HepG2 (cell line): ENCODE measurements at regions not wholly inside any gene's neighbourhood (a gene's known extent, or its start where the extent isn't known, plus 50 kb on each side); places are given as distances from the start of the nearest gene placed in this dataset.

ENCODE experiments used
- ATAC-seq: fragments of 200-7000 bp; cut with Tn5 transposase; 3 replicates; pipeline ENCODE4 v1.9.1; 2020; ENCODE audit warnings: mild to moderate bottlenecking, moderate library complexity
- BruUV-seq: library from RNA; stranded (reverse); fragments of 400-500 nt; replicated peaks from 2 replicates; lab custom pipeline; 2021; lab: Mats Ljungman, UMichigan
- CTCF ChIA-PET: fragments of 300-600 bp; formaldehyde crosslinking; extraction: SDS; loops from one replicate; lab custom pipeline; 2021; ENCODE audit warnings: low total read pairs, inconsistent platforms, low intra/inter-chr PET ratio; lab: Yijun Ruan, JAX
- POLR2A ChIA-PET: fragments of 350-600 bp; sonication (Branson Sonifier 250); formaldehyde crosslinking; loops from one replicate; lab custom pipeline; 2020; ENCODE audit warnings: antibody characterized with exemption, inconsistent platforms; lab: Yijun Ruan, JAX
- DNase-seq: peaks from one replicate; pipeline ENCODE4 v3.0.0-alpha.2; 2015; ENCODE audit warnings: low spot score
- FAIRE-seq: peaks from 3 replicates; lab custom pipeline; 2011; peaks lifted over from hg19 to GRCh38; lab: Jason Lieb, UNC
- H2AFZ ChIP-seq: one replicate; pipeline ENCODE4 v1.6.1; 2011; ENCODE audit warnings: low read length, inconsistent platforms
- H3K27ac ChIP-seq: fragments of 300-600 bp; 3 replicates; pipeline ENCODE4 v1.8.0; 2011; ENCODE audit warnings: mixed run types, mild to moderate bottlenecking, mixed read lengths, low read length, inconsistent platforms; ENCODE audit not compliant: insufficient read depth; ENCODE audit errors: extremely low read length
- H3K27me3 ChIP-seq, 2 experiments: fragments of 200-600 bp in 1 of 2; 2 replicates in 1 of 2; 3 replicates in 1 of 2; pipeline versions ENCODE4 v1.6.0 to v1.8.0; 2011; ENCODE audit warnings: low read length in 2 of 2, mild to moderate bottlenecking in 2 of 2, moderate library complexity in 2 of 2, inconsistent platforms in 1 of 2; ENCODE audit not compliant: insufficient read depth in 2 of 2, control insufficient read depth in 1 of 2
- H3K36me3 ChIP-seq, 2 experiments: fragments of 200-600 bp in 1 of 2; replicated peaks in 1 of 2; 2 replicates in 1 of 2; 3 replicates in 1 of 2; pipeline versions ENCODE4 v1.5.1 to v1.8.0; 2011; ENCODE audit warnings: low read length in 2 of 2, inconsistent platforms in 1 of 2; ENCODE audit not compliant: insufficient read depth in 2 of 2, control insufficient read depth in 1 of 2
- H3K4me1 ChIP-seq: 2 replicates; pipeline ENCODE4 v1.5.1; 2012; ENCODE audit warnings: low read length, inconsistent platforms; ENCODE audit not compliant: insufficient read depth
- H3K4me2 ChIP-seq: 2 replicates; pipeline ENCODE4 v1.6.0; 2011; ENCODE audit warnings: low read depth, low read length, inconsistent platforms
- H3K4me3 ChIP-seq, 3 experiments: fragments of 200-600 bp in 1 of 3; sonication (generic), shearing (Covaris generic) in 1 of 3; replicated peaks in 1 of 3; 2 replicates each; pipeline ENCODE4 v1.5.1; 2011 to 2016; ENCODE audit warnings: low read length in 3 of 3, inconsistent platforms in 2 of 3, low read depth in 2 of 3, mild to moderate bottlenecking in 2 of 3, control low read depth in 1 of 3, mixed read lengths in 1 of 3; ENCODE audit not compliant: insufficient read depth in 1 of 3
- H3K79me2 ChIP-seq: one replicate; pipeline ENCODE4 v1.6.1; 2011; ENCODE audit warnings: low read length, inconsistent platforms; ENCODE audit not compliant: insufficient read depth
- H3K9ac ChIP-seq: 2 replicates; pipeline ENCODE4 v1.6.0; 2011; ENCODE audit warnings: mild to moderate bottlenecking, low read depth, low read length, inconsistent platforms; ENCODE audit not compliant: insufficient read depth
- H3K9me3 ChIP-seq: 2 replicates; pipeline ENCODE4 v1.5.1; 2012; ENCODE audit warnings: mild to moderate bottlenecking, low read length
- H4K20me1 ChIP-seq: 2 replicates; pipeline ENCODE4 v1.6.0; 2011; ENCODE audit warnings: inconsistent platforms, mild to moderate bottlenecking, low read length, moderate library complexity; ENCODE audit not compliant: insufficient read depth
- GABPA ChIP-seq, 2 experiments: IDR thresholded peaks; 2 replicates each; pipeline ENCODE4 v1.6.1; 2011 to 2016; ENCODE audit warnings: low read depth in 2 of 2, low read length in 1 of 2, missing biosample characterization in 1 of 2, missing genetic modification characterization in 1 of 2
- NKX3-1 ChIP-seq: sonication (generic); formaldehyde crosslinking; IDR thresholded peaks from 2 replicates; pipeline ENCODE4 v1.5.0; 2020; ENCODE audit warnings: missing genetic modification reagents
- PHF8 ChIP-seq: sonication (generic); formaldehyde crosslinking; IDR thresholded peaks from 2 replicates; pipeline ENCODE4 v1.5.0; 2020; ENCODE audit warnings: missing genetic modification reagents
- SIN3A ChIP-seq: IDR thresholded peaks from 2 replicates; pipeline ENCODE4 v1.6.1; 2011; ENCODE audit warnings: low read depth, mild to moderate bottlenecking, control low read depth, low read length, borderline replicate concordance
- TRIM24 ChIP-seq: sonication (generic); formaldehyde crosslinking; IDR thresholded peaks from 2 replicates; pipeline ENCODE4 v1.8.0; 2022; ENCODE audit warnings: mild to moderate bottlenecking, missing genetic modification reagents
- ZBTB3 ChIP-seq: sonication (generic); formaldehyde crosslinking; IDR thresholded peaks from 2 replicates; pipeline ENCODE4 v1.4.0; 2020; ENCODE audit warnings: low read depth, mild to moderate bottlenecking, moderate library complexity, missing genetic modification reagents, borderline replicate concordance
- ZC3H4 ChIP-seq: sonication (generic); formaldehyde crosslinking; IDR thresholded peaks from 2 replicates; pipeline ENCODE4 v1.4.0; 2020; ENCODE audit warnings: missing genetic modification reagents, borderline replicate concordance
- ZNF101 ChIP-seq: sonication (generic); formaldehyde crosslinking; IDR thresholded peaks from 2 replicates; pipeline ENCODE4 v1.4.0; 2020; ENCODE audit warnings: mild to moderate bottlenecking, low read depth, missing genetic modification reagents, borderline replicate concordance
- ZNF816 ChIP-seq: sonication (generic); formaldehyde crosslinking; IDR thresholded peaks from 2 replicates; pipeline ENCODE4 v1.8.0; 2022; ENCODE audit warnings: missing genetic modification reagents, mild to moderate bottlenecking, borderline replicate concordance
- WGBS: methylation state at CpG from one replicate; pipeline ENCODE4 v1.1.6; 2017; ENCODE audit warnings: low lambda C conversion rate; 5-methylcytosine and 5-hydroxymethylcytosine counted together
- in situ Hi-C: cut with HindIII; loops from 2 replicates; pipeline ENCODE4 v1.10.0; 2017; ENCODE audit warnings: low pct_unique_long_range_greater_than_20kb; ENCODE audit not compliant: extremely low pct_ligation_motif_present
- intact Hi-C: fragments of 100-400 bp; cut with micrococcal nuclease; formaldehyde crosslinking; loops from one replicate; pipeline ENCODE4 v1.10.0; 2022; ENCODE audit not compliant: unreplicated experiment
- TF ChIP-seq, protein P1 (sequence below): sonication (generic); formaldehyde crosslinking; IDR thresholded peaks from 2 replicates; pipeline ENCODE4 v1.4.0; 2020; ENCODE audit warnings: mild to moderate bottlenecking, missing genetic modification reagents
- TF ChIP-seq, protein P2 (sequence below): sonication (generic); formaldehyde crosslinking; IDR thresholded peaks from 2 replicates; pipeline ENCODE4 v1.5.0; 2020; ENCODE audit warnings: mild to moderate bottlenecking, missing genetic modification reagents, borderline replicate concordance

DNA sequence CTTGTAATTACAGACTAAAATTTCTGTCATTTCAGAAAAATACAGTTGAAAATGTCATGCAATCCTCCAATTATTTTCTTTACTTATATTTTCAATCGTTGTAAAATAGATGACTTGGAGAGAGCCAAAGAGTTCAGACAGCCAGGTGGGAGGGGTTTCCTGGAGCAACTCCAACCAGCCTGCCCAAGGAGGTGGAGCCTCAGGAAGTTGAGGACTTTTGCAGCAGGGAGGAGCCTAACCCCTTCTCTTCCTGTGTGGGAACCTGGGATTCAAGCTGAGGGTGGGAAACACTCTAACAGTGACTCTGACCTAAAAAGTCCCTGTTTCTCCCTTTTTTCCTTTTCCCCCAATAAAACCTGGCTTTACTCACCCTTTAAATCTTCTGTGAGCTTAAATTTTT lies 72.2 kb upstream of the GABRG1 start:
- TF ChIP-seq, protein P1, sequence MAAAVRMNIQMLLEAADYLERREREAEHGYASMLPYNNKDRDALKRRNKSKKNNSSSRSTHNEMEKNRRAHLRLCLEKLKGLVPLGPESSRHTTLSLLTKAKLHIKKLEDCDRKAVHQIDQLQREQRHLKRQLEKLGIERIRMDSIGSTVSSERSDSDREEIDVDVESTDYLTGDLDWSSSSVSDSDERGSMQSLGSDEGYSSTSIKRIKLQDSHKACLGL = no peak
- TF ChIP-seq GABPA (IDR thresholded peaks at IDR 0.05; ENCODE audit: low read depth, low read length) (peak; percentile 14; the same call in 1 of the 2 replicates), GABPA (CRISPR knock-in tag; IDR thresholded peaks at IDR 0.05; ENCODE audit: low read depth) (no peak)
- TF ChIP-seq, all 625 proteins: peak for 1
- ATAC-seq (no peak), DNase-seq (no peak), FAIRE-seq (no peak)
- H3K27ac ChIP-seq = no peak overlapping the region
- intact Hi-C loops = no loop called here
- ChIA-PET POLR2A (no interaction called here), CTCF (no interaction called here)
- no peak overlapping the region for H2AFZ ChIP-seq
- no TSS peak for BruUV-seq
- H3K27me3 ChIP-seq = no peaks in the 10 kb centered on the region
- WGBS = 0% methylated on average over 1 of the region's 1 CpG
- no peaks in the 10 kb centered on the region for H3K36me3 ChIP-seq
- no peaks in the 10 kb centered on the region for H3K79me2 ChIP-seq
- no peak overlapping the region for H3K4me2 ChIP-seq
- no peaks in the 10 kb centered on the region for H4K20me1 ChIP-seq
- H3K4me1 ChIP-seq = no peaks in the 10 kb centered on the region
- in situ Hi-C loops = no loop called here
- no peaks in the 10 kb centered on the region for H3K9me3 ChIP-seq
- no peak overlapping the region for H3K9ac ChIP-seq
- H3K4me3 ChIP-seq = no peak overlapping the region

DNA sequence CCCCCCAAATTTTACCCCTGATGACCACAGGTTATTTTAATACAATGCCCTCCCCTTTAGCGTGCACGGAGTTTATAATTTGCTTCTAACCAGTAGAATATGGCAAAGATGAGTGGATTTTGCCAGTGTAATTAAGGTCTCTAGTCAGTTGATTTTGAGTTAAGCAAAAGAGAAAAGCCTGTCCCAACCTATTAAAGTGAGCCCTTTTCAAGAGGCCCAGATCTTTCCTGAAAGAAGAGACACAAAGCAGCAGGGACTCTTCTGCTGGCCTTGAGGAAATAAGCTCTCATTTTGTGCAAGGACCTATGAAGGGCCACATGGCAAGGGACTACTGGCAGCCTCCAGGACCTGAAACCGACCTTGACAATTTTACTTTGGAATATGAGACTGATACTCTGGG lies 61.9 kb upstream of the GABRG1 start:
- H3K4me2 ChIP-seq = no peak overlapping the region
- H3K9me3 ChIP-seq = peaks cover 18% of the 10 kb centered on the region
- no peaks in the 10 kb centered on the region for H4K20me1 ChIP-seq
- no peak overlapping the region for H2AFZ ChIP-seq
- BruUV-seq = no TSS peak
- no peaks in the 10 kb centered on the region for H3K79me2 ChIP-seq
- intact Hi-C loops (no loop called here), in situ Hi-C loops (no loop called here)
- DNase-seq = no peak
- no peaks in the 10 kb centered on the region for H3K27me3 ChIP-seq
- no peak for TF ChIP-seq ZNF101 (CRISPR knock-in tag)
- no peak for TF ChIP-seq ZNF816 (CRISPR knock-in tag)
- TF ChIP-seq, protein P2, sequence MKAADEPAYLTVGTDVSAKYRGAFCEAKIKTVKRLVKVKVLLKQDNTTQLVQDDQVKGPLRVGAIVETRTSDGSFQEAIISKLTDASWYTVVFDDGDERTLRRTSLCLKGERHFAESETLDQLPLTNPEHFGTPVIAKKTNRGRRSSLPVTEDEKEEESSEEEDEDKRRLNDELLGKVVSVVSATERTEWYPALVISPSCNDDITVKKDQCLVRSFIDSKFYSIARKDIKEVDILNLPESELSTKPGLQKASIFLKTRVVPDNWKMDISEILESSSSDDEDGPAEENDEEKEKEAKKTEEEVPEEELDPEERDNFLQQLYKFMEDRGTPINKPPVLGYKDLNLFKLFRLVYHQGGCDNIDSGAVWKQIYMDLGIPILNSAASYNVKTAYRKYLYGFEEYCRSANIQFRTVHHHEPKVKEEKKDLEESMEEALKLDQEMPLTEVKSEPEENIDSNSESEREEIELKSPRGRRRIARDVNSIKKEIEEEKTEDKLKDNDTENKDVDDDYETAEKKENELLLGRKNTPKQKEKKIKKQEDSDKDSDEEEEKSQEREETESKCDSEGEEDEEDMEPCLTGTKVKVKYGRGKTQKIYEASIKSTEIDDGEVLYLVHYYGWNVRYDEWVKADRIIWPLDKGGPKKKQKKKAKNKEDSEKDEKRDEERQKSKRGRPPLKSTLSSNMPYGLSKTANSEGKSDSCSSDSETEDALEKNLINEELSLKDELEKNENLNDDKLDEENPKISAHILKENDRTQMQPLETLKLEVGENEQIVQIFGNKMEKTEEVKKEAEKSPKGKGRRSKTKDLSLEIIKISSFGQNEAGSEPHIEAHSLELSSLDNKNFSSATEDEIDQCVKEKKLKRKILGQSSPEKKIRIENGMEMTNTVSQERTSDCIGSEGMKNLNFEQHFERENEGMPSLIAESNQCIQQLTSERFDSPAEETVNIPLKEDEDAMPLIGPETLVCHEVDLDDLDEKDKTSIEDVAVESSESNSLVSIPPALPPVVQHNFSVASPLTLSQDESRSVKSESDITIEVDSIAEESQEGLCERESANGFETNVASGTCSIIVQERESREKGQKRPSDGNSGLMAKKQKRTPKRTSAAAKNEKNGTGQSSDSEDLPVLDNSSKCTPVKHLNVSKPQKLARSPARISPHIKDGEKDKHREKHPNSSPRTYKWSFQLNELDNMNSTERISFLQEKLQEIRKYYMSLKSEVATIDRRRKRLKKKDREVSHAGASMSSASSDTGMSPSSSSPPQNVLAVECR (CRISPR knock-in tag) = no peak
- no peak for TF ChIP-seq TRIM24
- TF ChIP-seq NKX3-1 = no peak
- no peak for TF ChIP-seq PHF8 (CRISPR knock-in tag)
- TF ChIP-seq ZBTB3 (CRISPR knock-in tag) = no peak
- TF ChIP-seq ZC3H4 (CRISPR knock-in tag) = no peak
- TF ChIP-seq SIN3A = no peak
- no peaks in the 10 kb centered on the region for H3K36me3 ChIP-seq
- H3K4me1 ChIP-seq = no peaks in the 10 kb centered on the region
- POLR2A ChIA-PET = no interaction called here
- WGBS = 0% methylated on average over 3 of the region's 3 CpGs
- FAIRE-seq = no peak
- CTCF ChIA-PET = no interaction called here
- H3K4me3 ChIP-seq = no peak overlapping the region
- H3K27ac ChIP-seq = no peak overlapping the region
- H3K9ac ChIP-seq = no peak overlapping the region
- no peak for ATAC-seq
